HG02588 (cell line): ENCODE measurements at regions not wholly inside any gene's neighbourhood (a gene's known extent, or its start where the extent isn't known, plus 50 kb on each side); places are given as distances from the start of the nearest gene placed in this dataset.

Experiments used
- ATAC-seq: cut with Tn5 transposase; IDR thresholded peaks from one replicate; pipeline ENCODE4 v1.9.1; 2021; ENCODE audit warnings: mild to moderate bottlenecking, moderate library complexity; ENCODE audit not compliant: unreplicated experiment

GRCh38 chr1:50300297-50300696 lies 122.9 kb downstream of the DMRTA2 start:
- no peak for ATAC-seq

DNA sequence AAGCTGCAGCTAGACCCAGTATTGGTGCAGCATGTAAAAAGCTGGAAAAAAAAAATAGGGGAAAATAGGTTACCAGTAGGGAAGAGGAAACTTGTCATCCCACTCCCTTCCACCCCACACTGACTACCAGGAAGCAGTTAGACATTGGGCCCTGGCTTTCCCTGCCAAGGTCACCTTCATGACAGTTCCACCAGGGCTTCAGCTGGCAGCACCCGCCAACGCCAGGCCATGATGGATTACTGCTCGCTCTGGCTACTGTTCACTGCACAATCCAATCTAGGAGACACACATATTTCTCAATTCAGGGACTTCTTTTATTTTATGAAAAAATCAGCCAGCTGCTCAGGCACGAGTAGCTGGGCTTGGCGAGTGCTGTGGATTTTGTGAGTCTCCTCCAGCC lies 127.7 kb downstream of the DMRTA2 start:
- ATAC-seq, result no peak

DNA sequence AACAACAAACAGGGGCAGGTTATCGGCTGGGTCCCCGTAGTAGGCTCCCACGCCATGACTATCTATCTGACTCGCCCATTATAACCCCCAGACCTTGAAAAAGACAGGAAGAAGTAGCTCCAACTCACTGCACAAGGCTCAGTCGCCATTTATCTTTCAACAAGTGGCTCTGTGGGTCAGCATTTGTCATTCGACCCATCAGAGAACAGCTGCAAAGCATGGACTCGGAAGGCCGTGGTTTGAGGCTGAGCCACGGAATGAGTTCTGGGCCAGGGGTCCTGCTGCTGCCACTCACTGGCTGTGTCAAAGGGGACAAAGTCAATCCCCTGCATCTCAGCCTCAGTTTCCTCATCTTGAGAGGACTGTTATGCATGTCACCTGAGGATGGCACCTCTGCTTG lies 131.0 kb downstream of the DMRTA2 start:
- no peak for ATAC-seq

GRCh38 chr1:50289495-50289894 lies 133.7 kb downstream of the DMRTA2 start:
- no peak for ATAC-seq

DNA sequence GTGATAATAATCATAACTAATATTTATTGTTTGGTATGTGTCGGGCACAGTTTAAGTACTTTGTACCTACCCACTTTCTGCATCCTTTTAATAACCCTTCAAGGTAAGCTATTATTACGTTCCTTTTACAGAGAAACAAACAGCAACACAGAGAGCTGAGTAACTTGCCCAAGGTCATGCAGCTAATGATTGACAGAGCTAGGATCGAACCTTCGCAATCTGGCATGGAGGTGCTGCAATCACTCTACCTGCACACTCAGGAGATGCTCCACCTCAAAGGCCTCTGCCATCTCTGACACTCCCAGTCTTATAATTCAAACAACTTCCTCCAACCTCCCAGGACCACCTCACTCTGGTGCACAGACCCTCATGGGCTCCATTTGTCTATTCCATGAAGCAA lies 137.2 kb downstream of the DMRTA2 start:
- no peak for ATAC-seq

DNA sequence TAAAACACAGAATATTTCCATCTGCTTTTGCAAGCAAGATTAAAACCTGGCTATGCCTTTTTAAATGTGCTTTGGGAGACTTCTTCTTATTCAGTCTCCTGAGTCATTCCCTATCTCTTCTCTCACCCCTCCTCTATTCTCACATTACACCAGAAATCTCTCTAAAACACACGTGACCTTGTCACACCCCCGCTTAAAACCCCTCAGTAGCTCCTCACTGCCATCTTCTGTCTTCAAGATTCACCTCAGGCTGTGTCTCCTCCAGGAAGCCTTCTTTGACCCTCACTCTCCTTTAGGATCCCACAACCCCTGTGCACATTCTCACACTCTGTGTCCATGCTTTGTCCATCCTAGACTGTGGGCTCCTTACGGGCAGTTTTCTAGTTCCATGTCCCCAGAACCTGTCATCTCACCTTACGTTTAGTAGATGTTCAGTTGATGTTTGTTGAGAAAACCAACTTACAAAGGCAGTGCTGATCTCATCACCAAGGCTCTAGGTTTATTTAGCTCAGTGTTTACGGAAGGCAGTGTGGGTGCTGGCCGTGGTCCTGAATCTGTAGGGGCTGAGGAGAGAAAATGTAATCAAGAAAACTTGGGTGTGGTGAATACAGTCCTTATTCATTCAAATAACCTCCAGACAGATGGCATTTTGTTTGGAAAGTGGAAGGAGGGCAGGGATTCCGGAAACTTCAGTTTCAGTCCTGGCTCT lies 143.5 kb downstream of the DMRTA2 start:
- no peak for ATAC-seq

DNA sequence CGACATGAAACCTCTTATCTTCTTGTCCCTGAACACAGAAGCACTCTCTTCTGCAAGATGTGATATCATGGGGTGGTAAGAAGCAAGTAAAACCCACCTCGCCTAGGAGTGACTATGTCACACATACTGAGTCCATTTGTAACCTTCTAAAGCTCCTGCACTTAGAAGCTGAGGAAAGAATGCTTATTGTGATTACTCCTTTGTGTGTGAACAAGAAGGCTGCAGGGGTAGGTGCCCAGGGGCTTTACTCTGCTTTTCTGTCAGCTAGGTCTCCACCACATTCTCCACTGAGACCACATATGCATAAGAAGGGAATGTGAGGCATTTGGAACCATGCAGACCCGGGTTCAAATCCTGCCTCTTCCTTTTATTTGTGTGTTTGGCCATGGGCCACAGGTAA lies 144.3 kb downstream of the DMRTA2 start:
- ATAC-seq, result no peak

GRCh38 chr1:50278410-50278809 lies 144.8 kb downstream of the DMRTA2 start:
- ATAC-seq, result no peak

DNA sequence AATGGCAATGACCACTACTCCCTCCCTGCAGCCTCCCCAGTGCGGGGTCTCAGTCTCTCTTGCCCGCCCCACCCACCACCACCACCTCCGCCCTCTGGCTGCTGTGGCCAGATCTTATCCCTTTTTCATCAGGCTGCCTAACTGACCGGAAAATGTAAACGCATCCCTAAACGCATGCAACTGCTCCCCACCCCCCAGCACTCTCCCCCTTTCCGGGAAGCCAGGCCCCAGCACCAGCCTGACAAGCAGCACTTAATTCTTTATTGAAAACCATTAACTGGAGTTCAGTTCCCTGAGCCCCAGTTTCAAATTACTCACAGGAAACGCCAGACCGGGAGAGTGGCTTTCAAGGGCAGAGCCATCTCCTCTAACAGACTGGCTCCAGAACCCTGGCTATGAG lies 147.7 kb downstream of the DMRTA2 start:
- no peak for ATAC-seq

DNA sequence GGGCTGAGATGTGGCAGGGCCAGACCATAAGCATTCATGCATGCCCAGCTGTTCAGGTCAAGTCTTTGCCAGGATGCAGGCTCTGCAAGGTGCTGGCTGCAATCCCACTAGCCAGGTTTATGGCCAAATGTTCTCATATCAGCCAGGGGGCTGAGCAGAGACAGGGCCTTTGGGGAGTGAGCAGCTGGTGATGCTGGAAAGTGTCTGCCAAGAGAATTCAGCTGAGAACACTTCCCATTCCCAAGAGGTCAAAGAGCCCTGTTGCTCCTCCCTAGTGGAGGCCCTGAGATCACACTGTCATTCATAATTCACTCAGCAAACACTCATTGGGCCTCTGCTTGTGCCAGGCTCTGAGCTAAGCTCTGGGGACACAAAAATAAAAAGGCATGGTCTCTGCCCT lies 150.3 kb downstream of the DMRTA2 start:
- no peak for ATAC-seq

DNA sequence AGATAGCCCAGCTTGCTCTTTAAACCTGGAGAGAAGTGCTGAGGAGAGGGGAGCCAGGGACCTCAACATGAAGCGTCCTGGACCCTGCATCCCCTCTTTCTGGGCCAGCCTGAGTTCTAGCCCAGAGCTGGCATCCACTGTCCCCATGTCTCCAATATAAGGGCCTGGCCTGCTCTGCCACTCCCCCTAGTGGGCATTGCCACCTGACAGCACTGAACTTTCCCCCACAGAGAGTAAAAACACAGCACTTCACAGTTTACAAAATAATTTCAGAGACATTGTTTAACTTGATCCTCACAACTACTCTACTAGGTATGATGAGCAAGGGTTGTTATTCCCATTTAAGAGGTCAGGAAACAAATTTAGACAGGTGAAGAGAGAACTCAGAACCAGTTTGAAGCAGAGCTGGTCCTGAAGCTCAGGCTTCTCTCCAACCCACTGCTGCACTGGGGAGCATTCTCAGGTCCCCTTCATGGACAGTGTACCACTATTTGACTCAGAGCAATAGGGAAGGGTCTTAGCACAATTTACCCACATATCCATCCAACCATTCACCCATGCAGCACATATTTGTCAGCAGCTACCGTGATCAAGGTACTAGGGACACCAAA lies 151.2 kb downstream of the DMRTA2 start:
- ATAC-seq, result no peak

- ATAC-seq, result no peak
These were observed 151.9 kb downstream of the DMRTA2 start for GRCh38 chr1:50271337-50271736.

GRCh38 chr1:50270926-50271325 lies 152.3 kb downstream of the DMRTA2 start:
- ATAC-seq, result no peak

DNA sequence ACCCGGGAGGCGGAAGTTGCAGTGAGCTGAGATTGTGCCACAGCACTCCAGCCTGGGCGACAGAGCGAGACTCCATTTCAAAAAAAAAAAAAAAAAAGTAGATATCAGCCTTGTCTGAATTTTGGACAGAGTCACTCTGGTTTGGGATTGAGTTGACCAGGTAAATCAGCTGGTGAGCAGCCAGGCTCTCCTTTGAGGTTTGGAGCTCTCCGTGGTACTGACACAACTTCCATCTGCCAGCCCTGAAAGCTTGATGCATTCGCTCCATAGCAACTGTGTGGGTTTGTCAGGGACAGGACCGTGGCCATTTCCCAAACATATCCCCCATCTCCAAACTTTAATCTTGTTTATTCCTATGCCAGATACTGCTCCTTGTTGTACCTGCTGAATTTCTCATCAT lies 155.2 kb downstream of the DMRTA2 start:
- ATAC-seq, result no peak

DNA sequence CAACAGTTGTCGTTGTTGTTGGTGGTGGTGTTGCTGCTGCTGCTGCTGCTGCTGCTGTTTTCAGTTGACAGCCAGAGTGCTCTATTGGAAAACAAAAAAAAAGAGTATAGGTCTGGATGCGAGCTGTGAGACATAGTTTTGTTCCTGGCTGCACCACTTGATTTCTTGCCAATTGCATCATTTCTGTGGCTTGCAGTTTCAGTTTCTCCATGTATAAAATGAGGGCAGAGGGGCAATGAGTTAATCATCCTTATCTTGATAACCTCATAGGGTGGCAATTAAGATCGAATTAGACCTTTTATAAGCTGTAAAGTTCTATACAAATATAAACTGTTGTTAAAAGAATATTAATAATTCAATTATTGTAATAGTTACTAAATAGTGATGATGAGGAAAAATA lies 156.7 kb downstream of the DMRTA2 start:
- ATAC-seq, result no peak

GRCh38 chr1:50265790-50266314 lies 157.1 kb downstream of the ELAVL4 start:
- ATAC-seq, result no peak

GRCh38 chr1:50264590-50264989 lies 155.9 kb downstream of the ELAVL4 start:
- no peak for ATAC-seq

- no peak for ATAC-seq
These were observed 153.7 kb downstream of the ELAVL4 start for GRCh38 chr1:50262436-50262835.

DNA sequence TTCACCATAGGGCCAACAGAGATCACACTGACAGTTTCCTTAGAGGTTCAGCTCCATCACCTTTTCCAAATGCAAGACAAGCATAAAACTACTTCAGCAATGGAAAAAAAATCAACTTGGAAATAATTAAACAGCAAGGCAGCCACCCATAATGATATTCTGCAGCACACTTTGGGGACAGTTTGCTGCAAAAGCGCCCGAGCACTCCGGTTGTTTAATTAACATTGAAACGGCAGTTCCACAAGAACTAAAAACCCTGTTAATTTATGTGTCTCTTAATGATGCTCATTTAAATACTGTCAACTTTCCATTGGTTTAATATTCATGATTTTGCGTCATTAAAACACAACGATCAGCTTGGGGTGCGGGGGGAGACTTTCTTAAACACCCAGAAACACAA lies 153.2 kb downstream of the ELAVL4 start:
- no peak for ATAC-seq

DNA sequence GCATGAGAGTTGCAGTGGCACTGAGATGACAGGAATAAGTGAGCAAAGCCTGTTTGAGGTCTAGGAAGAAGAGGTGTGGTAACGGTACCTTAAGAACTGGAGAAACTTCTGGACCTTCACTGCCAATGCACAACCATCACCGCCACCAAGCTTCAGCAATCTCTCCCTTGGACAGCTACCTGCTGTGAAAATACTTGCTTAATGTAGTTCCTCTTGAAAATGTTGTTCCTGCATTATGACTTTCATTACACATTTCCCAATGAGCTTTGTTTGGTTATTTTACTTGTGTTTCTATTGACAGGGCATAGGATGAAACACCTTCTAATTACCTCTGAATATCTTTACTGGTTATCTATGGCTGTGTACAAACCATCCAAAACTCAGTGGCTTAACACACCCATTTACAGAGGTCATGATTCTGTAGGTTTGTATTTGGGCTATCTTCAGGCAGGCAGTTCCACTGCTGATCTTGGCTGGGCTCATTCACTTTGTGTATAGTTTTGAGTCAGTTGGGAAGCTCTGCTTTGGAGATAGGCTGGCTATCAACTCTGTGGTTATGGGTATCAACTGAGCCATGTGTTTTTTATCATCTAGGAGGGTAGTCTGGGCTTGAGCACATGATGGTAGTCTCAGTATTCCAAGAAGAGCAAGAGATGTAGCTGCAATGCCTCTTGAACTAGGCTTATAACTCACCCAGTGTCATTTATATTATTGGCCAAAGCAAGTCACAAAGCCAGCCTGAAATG lies 149.4 kb downstream of the ELAVL4 start:
- ATAC-seq, result no peak

DNA sequence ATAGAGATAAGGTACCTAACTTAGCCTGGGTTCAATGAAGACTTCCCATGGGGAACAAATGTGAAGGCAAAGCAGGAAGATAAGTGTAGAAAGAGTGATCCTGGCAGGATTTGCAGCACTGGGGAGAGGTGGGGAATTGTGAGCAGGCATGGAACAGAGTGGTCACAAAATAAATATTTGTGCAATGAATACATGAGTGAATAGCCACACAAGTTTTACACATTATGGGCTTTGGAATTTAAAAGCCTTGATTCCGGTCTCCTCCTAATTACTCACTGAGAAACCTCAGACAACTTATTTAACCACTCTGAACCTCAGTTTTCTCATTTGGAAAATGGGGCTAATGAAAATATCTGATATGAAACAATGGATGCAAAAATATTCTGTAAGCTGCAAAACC lies 148.3 kb downstream of the ELAVL4 start:
- ATAC-seq, result no peak
